BLaER1 treated with 17β-estradiol and CSF1 and Interleukin-3, amounts not matched to agents 10 nM and 100 nM (cell line): ENCODE measurements at regions not wholly inside any gene's neighbourhood (a gene's known extent, or its start where the extent isn't known, plus 50 kb on each side); places are given as distances from the start of the nearest gene placed in this dataset.
"Not testable (repeated sequence)": the region's sequence is repeated elsewhere in the genome, so short reads cannot be mapped to it uniquely, and the experiment has no call there.

ENCODE experiments used
- H3K27ac ChIP-seq, 11 experiments: shearing (Covaris generic); formaldehyde crosslinking; 2 replicates each; pipeline ENCODE4 v1.8.1; 2022
- H3K27me3 ChIP-seq, 11 experiments: shearing (Covaris generic); formaldehyde crosslinking; 2 replicates each; pipeline ENCODE4 v1.8.1; 2022
- H3K36me3 ChIP-seq, 11 experiments: shearing (Covaris generic); formaldehyde crosslinking; 2 replicates each; pipeline ENCODE4 v1.8.1; 2022
- H3K4me1 ChIP-seq, 10 experiments: shearing (Covaris generic); formaldehyde crosslinking; 2 replicates each; pipeline ENCODE4 v1.8.1; 2022
- H3K4me2 ChIP-seq, 11 experiments: shearing (Covaris generic); formaldehyde crosslinking; 2 replicates each; pipeline ENCODE4 v1.8.1; 2022
- H3K4me3 ChIP-seq, 10 experiments: shearing (Covaris generic); formaldehyde crosslinking; 2 replicates each; pipeline ENCODE4 v1.8.1; 2022
- H3K9ac ChIP-seq, 11 experiments: shearing (Covaris generic); formaldehyde crosslinking; 2 replicates each; pipeline ENCODE4 v1.8.1; 2022
- H3K9me3 ChIP-seq, 11 experiments: shearing (Covaris generic); formaldehyde crosslinking; replicated peaks in 1 of 11; 2 replicates each; pipeline ENCODE4 v1.8.1; 2022
- H4K20me1 ChIP-seq, 11 experiments: shearing (Covaris generic); formaldehyde crosslinking; 2 replicates each; pipeline ENCODE4 v1.8.1; 2022

GRCh38 chr6:57708061-57708460 is 390.6 kb downstream of the PRIM2 start:
- H3K9ac ChIP-seq, H3K9me3 ChIP-seq, H3K4me2 ChIP-seq, H4K20me1 ChIP-seq, H3K4me1 ChIP-seq, H3K27me3 ChIP-seq, H3K36me3 ChIP-seq, H3K27ac ChIP-seq, H3K4me3 ChIP-seq: not testable (repeated sequence)

- H3K4me2 ChIP-seq, H3K36me3 ChIP-seq, H4K20me1 ChIP-seq, H3K4me1 ChIP-seq, H3K9ac ChIP-seq, H3K27me3 ChIP-seq, H3K27ac ChIP-seq, H3K9me3 ChIP-seq, H3K4me3 ChIP-seq: not testable (repeated sequence)
Observed at GRCh38 chr6:57722546-57722945, 405.1 kb downstream of the PRIM2 start.

GRCh38 chr6:57723815-57724401 is 406.5 kb downstream of the PRIM2 start:
- not testable (repeated sequence) for H3K9ac ChIP-seq, H3K9me3 ChIP-seq, H3K4me3 ChIP-seq, H3K27ac ChIP-seq, H3K36me3 ChIP-seq, H3K4me2 ChIP-seq, H3K27me3 ChIP-seq, H3K4me1 ChIP-seq, H4K20me1 ChIP-seq

GRCh38 chr6:57729407-57729806 is 412.0 kb downstream of the PRIM2 start:
- not testable (repeated sequence) for H3K9me3 ChIP-seq, H3K27me3 ChIP-seq, H3K9ac ChIP-seq, H3K36me3 ChIP-seq, H3K4me2 ChIP-seq, H3K27ac ChIP-seq, H3K4me3 ChIP-seq, H4K20me1 ChIP-seq, H3K4me1 ChIP-seq

GRCh38 chr6:57730726-57731125 is 413.3 kb downstream of the PRIM2 start:
- H4K20me1 ChIP-seq, H3K27me3 ChIP-seq, H3K4me2 ChIP-seq, H3K9ac ChIP-seq, H3K4me3 ChIP-seq, H3K27ac ChIP-seq, H3K4me1 ChIP-seq, H3K9me3 ChIP-seq, H3K36me3 ChIP-seq: not testable (repeated sequence)

GRCh38 chr6:57747716-57748115 is 430.3 kb downstream of the PRIM2 start:
- not testable (repeated sequence) for H4K20me1 ChIP-seq, H3K9me3 ChIP-seq, H3K9ac ChIP-seq, H3K4me2 ChIP-seq, H3K36me3 ChIP-seq, H3K4me1 ChIP-seq, H3K27ac ChIP-seq, H3K27me3 ChIP-seq, H3K4me3 ChIP-seq

GRCh38 chr6:57759850-57760249 is 442.4 kb downstream of the PRIM2 start:
- not testable (repeated sequence) for H3K9me3 ChIP-seq, H4K20me1 ChIP-seq, H3K9ac ChIP-seq, H3K36me3 ChIP-seq, H3K4me2 ChIP-seq, H3K27me3 ChIP-seq, H3K4me3 ChIP-seq, H3K4me1 ChIP-seq, H3K27ac ChIP-seq

GRCh38 chr6:57792720-57793397 is 475.4 kb downstream of the PRIM2 start:
- not testable (repeated sequence) for H3K4me3 ChIP-seq, H4K20me1 ChIP-seq, H3K27ac ChIP-seq, H3K36me3 ChIP-seq, H3K27me3 ChIP-seq, H3K4me2 ChIP-seq, H3K4me1 ChIP-seq, H3K9ac ChIP-seq, H3K9me3 ChIP-seq

- H3K4me3 ChIP-seq, H3K27me3 ChIP-seq: not testable (repeated sequence)
Observed at GRCh38 chr6:57793398-57793762, 475.9 kb downstream of the PRIM2 start.

GRCh38 chr6:57799703-57800479 is 482.5 kb downstream of the PRIM2 start:
- H3K9ac ChIP-seq, H4K20me1 ChIP-seq, H3K4me3 ChIP-seq, H3K9me3 ChIP-seq, H3K27me3 ChIP-seq, H3K4me1 ChIP-seq, H3K27ac ChIP-seq, H3K36me3 ChIP-seq, H3K4me2 ChIP-seq: not testable (repeated sequence)

More at GRCh38 chr6:57793398-57793762, 475.9 kb downstream of the PRIM2 start:
- H3K9me3 ChIP-seq, H3K4me2 ChIP-seq, H3K36me3 ChIP-seq, H3K4me1 ChIP-seq, H4K20me1 ChIP-seq, H3K9ac ChIP-seq, H3K27ac ChIP-seq: not testable (repeated sequence)

GRCh38 chr6:57808581-57808980 is 491.2 kb downstream of the PRIM2 start:
- H4K20me1 ChIP-seq, H3K36me3 ChIP-seq, H3K4me3 ChIP-seq, H3K9me3 ChIP-seq, H3K27ac ChIP-seq, H3K27me3 ChIP-seq, H3K9ac ChIP-seq, H3K4me1 ChIP-seq, H3K4me2 ChIP-seq: not testable (repeated sequence)

GRCh38 chr6:57809454-57809853 is 492.0 kb downstream of the PRIM2 start:
- H3K27ac ChIP-seq, H4K20me1 ChIP-seq, H3K4me1 ChIP-seq, H3K4me2 ChIP-seq, H3K9me3 ChIP-seq, H3K4me3 ChIP-seq, H3K27me3 ChIP-seq, H3K9ac ChIP-seq, H3K36me3 ChIP-seq: not testable (repeated sequence)

- H3K4me1 ChIP-seq, H3K9me3 ChIP-seq, H3K4me3 ChIP-seq, H3K9ac ChIP-seq, H3K27me3 ChIP-seq, H3K4me2 ChIP-seq, H3K27ac ChIP-seq, H4K20me1 ChIP-seq, H3K36me3 ChIP-seq: not testable (repeated sequence)
Observed at GRCh38 chr6:57813271-57814075, 496.0 kb downstream of the PRIM2 start.

- H4K20me1 ChIP-seq, H3K9ac ChIP-seq, H3K27me3 ChIP-seq, H3K4me2 ChIP-seq, H3K4me1 ChIP-seq, H3K36me3 ChIP-seq, H3K9me3 ChIP-seq, H3K27ac ChIP-seq, H3K4me3 ChIP-seq: not testable (repeated sequence)
Observed at GRCh38 chr6:57815826-57816225, 498.4 kb downstream of the PRIM2 start.
